GM19463 (cell line): ENCODE measurements at regions not wholly inside any gene's neighbourhood (a gene's known extent, or its start where the extent isn't known, plus 50 kb on each side); places are given as distances from the start of the nearest gene placed in this dataset.

Experiments used
- ATAC-seq: cut with Tn5 transposase; IDR thresholded peaks from one replicate; pipeline ENCODE4 v1.9.1; 2021; ENCODE audit warnings: mild to moderate bottlenecking, moderate library complexity; ENCODE audit not compliant: unreplicated experiment

- no peak for ATAC-seq
Observed at GRCh38 chr12:105832806-105833205, 305.9 kb downstream of the NUAK1 start.

DNA sequence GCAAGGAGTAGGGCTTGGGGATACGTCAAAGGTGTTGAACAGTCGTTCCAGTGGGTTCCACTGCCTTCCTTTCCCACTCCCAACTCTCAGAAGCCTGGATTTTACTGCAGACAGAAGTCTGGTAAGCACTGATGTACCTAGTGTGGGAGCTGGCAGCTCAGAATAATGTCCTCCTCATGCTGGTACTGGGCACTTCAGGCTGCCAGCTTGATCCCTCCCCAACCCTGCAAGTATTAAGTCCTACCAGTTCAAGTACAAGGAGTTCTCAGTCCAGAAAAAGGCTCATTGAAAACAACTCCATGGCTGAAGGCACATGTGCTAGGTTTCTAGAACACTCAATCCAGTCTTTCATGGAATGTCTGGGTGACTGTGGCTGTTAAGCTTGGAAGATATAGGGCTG, 304.3 kb downstream of the NUAK1 start:
- no peak for ATAC-seq

DNA sequence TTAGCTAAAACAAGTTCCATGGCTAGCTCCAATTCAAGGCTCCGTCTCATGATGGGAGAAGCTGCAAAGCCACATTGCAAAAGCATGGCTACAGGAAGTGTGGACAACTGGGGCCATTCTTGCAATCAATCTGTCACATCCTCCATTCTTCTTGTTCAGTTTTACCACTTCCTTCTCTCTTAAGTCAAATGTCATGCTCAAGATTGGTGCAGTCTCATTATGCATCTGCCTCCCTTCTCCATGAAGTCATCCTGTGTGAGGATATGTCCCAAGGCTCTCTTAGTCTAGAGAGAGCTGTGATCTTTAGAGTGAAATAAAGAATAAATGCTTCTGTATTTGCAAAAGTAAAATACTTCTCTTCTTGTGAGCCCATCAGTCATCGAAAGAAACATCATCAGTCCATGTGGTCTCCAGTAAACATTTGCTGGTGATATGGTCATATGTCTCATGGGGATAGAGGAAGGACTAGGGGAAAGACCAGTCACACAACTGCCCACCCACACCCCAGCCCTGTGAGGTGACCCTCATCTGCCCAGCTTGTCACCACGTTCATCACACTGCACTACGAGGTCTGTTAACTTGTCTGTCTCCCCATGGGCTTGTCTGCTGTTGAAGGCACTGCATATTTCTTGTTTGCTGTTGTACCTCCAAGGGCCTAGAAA, 303.0 kb downstream of the NUAK1 start:
- no peak for ATAC-seq

GRCh38 chr12:105836242-105836622, 302.5 kb downstream of the NUAK1 start:
- no peak for ATAC-seq

- no peak for ATAC-seq
Observed at GRCh38 chr12:105839629-105840127, 299.1 kb downstream of the NUAK1 start.

- no peak for ATAC-seq
Observed at GRCh38 chr12:105840384-105840783, 298.4 kb downstream of the NUAK1 start.

DNA sequence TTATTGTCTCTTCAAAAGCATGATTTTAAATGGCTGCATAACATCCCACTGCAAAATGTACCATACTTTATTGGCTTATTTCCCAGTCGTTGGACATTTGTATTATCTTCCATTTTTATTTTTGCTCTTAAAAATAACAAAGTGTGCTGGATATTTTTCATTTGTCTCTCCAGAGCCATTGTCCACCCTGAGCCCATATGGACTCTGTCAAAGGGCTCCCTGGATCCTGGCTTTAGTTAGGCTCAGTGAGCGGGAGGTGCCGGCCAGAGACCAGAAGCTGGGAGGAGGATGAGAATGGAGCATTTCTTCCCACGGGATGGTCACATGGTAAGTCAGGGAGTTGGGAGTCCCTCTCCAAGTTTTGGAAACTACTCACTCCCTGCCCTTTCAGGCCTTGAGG, 296.9 kb downstream of the NUAK1 start:
- ATAC-seq, result no peak

- ATAC-seq, result no peak
Observed at GRCh38 chr12:105843561-105843960, 295.2 kb downstream of the NUAK1 start.

DNA sequence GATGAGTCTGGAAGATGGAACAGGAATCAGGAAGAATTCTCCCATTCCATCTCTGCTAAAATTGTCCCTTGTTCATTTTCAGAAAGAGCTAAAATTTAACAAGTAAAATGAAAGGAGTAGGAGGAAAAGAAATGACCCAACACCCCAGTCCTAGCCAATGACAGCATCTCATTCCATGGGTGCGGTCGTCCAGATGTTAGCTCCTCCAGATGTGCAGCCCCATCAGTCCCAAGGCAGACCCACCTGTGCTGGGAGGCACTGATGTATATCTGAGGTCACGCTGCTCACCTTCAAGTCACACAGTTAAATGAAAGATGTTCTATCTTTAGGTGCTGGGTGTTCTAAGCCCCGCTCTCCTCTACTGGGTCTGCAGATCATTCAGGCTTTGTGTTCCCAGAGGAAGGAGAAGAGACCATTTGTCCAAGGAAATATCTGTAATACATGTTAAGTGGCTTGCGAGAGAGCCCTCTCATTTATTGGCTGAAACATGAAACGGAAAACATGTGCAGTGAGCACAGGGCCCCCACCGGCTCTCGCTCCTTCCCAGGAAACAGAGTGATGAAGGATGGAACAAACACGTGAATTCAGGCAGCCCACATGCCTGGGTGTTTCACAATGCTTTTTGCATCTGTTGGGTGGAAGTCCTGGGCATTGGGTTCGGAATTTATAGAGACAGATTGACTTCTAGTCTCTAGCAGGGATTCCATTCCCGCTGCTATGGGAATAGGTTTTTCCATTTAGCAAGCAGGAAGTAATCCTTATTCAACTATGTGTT, 294.6 kb downstream of the NUAK1 start:
- no peak for ATAC-seq

DNA sequence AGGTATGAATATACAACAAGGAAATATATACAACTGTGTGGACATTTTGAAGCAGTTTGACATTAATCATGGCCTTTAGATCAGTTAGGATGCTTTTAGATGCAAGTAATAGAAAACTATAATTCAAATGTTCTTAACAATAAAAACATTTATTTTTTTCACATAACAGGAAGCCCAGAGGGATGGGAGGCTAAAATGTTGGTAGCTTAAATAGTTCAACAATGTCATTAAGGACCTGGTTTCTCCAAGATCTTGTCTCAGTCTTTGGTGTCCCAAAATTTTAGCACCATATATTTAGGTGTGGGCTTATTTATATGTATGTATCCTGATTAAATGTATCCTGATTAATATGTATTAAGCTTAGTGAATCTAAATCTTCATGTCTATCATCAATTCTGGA, 292.4 kb downstream of the NUAK1 start:
- ATAC-seq, result no peak

DNA sequence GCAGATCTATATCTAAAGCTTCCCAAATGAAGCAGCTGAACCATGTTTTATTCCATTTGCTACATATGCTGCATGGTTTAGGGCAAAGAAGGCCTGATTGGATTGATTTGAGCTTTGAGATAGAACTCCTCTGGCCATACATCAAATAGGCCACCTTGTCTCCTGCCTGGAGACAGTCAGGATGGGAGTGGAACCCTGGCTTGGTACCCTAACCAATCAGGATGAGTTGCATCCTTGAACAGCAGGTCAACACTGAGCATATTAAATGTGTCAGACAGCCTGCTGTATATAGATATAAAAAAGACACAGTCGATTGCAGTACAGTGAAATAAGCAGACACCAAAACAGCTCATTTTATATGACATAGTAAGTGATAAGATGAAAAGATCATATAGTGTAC, 291.7 kb downstream of the NUAK1 start:
- no peak for ATAC-seq

DNA sequence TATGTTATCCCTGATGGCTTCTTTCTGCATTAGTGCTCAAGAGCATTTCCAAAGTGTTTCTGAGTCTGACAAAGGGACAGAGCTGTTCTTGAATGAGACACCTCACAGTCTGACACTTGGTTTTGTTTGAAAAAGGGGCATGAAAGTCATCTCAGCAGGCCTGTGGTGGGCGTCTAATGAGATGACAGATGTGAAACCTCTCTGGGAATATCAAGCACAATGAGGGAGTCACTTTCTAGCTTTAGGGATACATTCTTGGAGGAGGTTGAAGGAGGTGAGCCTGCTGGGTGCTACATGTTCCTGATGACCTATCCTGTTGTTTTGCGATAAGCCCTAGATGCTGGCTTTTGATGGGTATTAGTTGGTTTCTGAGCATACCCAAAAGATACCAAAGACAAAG, 290.5 kb downstream of the NUAK1 start:
- ATAC-seq, result no peak

DNA sequence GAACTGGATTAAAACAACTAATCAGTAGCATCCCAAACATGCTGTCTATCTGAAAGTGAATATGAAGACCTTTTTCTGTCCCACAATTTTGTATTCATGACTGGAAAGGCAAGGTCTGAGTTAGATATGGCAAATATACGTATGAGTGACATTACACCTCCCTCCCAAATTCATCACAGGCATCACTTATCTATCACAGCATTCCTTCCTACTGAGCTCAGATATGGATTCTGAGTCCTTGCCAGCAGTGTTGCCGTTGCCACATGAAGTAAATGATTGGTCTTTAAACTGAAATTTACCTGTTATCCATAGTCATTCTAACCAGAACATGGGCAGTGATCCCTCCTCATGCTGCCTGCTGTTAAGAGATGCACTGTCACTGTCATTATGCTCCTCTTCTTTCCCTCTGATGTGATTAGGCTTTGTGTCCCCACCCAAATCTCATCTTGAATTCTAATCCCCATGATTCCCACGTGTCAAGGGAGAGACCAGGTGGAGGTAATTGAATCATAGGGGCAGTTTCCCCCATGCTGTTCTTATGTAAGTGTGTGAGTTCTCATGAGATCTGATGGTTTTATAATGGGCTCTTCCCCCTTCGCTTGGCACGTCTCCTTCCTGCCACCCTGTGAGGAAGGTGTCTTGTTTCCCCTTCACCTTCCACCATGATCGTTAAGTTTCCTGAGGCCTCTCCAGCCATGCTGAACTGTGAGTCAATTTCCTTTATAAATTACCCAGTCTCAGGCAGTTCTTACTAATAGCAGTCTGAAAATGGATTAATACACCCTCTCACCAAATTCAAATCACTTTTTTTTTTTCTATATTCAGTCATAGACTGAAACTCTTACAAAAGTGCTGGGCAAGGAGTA, 288.4 kb downstream of the NUAK1 start:
- ATAC-seq, result no peak

- no peak for ATAC-seq
Observed at GRCh38 chr12:105852496-105852895, 286.3 kb downstream of the NUAK1 start.

DNA sequence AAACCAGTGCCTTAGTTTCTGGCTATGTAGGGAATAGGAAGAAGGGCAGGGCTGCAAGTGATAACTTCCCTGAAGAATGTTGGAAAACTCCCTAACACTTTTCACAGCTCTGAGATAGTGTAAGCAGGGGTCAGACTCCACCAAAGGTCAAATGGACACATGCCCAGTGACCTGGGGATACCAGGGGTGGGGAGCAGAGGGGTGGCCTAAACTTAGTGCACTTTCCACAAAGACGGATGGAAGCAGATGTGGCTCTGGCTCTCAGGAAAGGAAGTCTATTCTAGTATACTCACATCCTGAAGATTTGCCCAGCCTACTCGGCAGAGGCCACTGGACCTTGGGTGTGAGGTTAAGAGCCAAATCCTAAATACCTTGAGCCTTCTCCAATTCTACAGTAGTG, 285.8 kb downstream of the NUAK1 start:
- no peak for ATAC-seq

DNA sequence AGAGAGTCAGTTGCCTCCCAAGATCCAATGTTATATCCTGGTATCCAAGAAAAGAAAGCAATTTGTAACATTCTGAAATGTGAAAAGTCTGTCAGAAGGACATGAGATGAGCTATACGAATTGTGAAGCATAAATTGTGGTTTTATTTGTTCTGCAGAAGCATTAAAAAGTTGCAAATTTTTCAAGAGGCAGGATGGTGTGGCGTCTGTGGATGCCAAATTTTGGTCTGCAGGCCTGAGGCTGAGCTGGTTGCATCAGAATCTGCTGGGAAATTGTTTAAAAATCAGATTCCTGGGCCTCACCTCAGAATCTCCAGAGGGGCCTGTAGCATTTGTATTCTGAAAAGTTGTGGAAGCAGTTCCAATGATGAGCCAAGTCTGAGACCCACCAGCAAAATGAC, 284.7 kb downstream of the NUAK1 start:
- no peak for ATAC-seq

GRCh38 chr12:105855361-105856047, 283.2 kb downstream of the NUAK1 start:
- ATAC-seq, result no peak

GRCh38 chr12:105856048-105856405, 282.7 kb downstream of the NUAK1 start:
- no peak for ATAC-seq

DNA sequence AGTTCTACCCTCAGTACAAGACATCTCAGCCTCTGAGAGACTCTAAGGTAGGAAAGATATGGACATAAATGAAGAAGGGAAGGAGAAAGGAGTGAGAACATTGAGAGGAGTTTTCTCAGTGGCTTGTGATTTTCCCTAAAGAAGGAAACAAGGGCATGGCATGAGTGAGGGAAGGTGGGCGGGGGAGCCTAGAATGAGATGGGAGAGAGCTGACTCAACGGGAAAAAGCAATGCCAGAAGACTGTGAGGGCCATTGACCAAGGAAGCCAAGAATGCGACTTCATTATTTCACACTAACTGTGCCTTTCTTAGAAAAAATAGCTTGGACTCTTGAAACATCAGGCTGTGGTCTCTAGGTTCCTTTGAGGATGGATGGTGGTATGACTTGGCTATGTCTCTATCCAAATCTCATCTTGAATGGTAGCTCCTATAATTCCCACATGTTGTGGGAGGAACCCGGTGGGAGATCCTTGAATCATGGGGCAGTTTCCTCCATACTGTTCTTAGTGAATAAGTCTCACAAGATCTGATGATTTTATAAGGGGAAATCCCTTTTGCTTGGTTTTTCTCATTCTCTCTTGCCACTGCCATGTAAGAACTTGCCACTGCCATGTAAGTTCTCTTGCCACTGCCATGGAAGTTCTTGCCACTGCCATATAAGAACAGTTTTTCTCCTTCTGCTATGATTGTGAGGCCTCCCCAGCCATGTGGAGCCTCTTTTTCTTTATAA, 279.6 kb downstream of the NUAK1 start:
- no peak for ATAC-seq

DNA sequence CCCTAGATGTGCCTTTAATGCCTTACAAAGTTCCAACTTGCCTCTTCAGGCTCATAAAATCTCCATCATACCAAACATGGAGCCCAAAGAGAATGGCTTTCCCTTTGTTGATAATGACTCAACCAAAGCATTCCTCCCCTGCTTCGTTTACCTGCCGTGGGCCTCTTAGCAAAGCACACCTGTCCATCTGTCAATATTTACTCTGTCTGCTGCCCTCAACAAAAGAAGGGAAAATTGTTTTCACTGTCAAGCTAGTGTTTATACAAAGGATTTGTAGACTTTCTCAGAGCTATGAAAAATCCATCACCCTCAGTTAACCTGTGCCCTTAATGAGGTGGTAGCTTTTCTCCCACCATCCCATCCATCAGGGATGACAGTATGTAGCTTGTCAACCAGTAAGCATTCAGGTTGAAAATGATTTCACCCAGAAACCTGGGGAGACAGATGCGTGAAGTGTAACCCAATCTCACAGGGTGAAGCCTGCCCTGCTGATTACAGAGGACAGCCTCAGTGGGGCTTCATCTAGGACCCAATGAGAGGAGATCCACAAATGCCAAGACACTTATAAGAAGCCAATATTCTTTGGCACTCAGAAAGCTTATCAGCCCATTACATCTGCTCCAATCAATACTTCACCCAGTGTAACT, 278.1 kb downstream of the NUAK1 start:
- ATAC-seq, result no peak
